SK-N-SH (cell line): ENCODE measurements at regions not wholly inside any gene's neighbourhood (a gene's known extent, or its start where the extent isn't known, plus 50 kb on each side); places are given as distances from the start of the nearest gene placed in this dataset.
"Not testable (repeated sequence)": the region's sequence is repeated elsewhere in the genome, so short reads cannot be mapped to it uniquely, and the experiment has no call there.

Source experiments
- CTCF ChIA-PET: fragments of 300-600, 350-600 bp; formaldehyde crosslinking; extraction: SDS; loops from one replicate; lab custom pipeline; 2021; lab: Yijun Ruan, JAX
- POLR2A ChIA-PET: fragments of 350-600 bp; sonication (Branson Sonifier 250); formaldehyde crosslinking; extraction: SDS; loops from one replicate; lab custom pipeline; 2020; ENCODE audit warnings: antibody characterized with exemption, inconsistent platforms; lab: Yijun Ruan, JAX
- DNase-seq: peaks from one replicate; pipeline ENCODE4 v3.0.0; 2012
- H2AFZ ChIP-seq: fragments of 200-600 bp; sonication (generic); 2 replicates; pipeline ENCODE4 v1.8.1; 2016; ENCODE audit warnings: antibody characterized with exemption, mild to moderate bottlenecking, low read depth
- H3F3A ChIP-seq: fragments of 200-600 bp; sonication (generic); replicated peaks from 2 replicates; pipeline ENCODE3; 2016; ENCODE audit warnings: antibody characterized with exemption, mild to moderate bottlenecking; ENCODE audit not compliant: insufficient read depth
- H3K27ac ChIP-seq, 2 experiments: fragments of 200-500 bp in 1 of 2; fragments of 200-600 bp in 1 of 2; sonication (Bioruptor generic) in 1 of 2; sonication (generic), shearing (Covaris generic) in 1 of 2; 2 replicates each; pipeline versions ENCODE4 v1.5.1 to v1.6.1; 2014 to 2016; ENCODE audit warnings: low read depth in 2 of 2, inconsistent platforms in 1 of 2, low read length in 1 of 2, mild to moderate bottlenecking in 1 of 2, mixed read lengths in 1 of 2
- H3K27me3 ChIP-seq: fragments of 200-600 bp; sonication (generic), shearing (Covaris generic); 2 replicates; pipeline ENCODE4 v1.6.1; 2016; ENCODE audit warnings: mixed run types; ENCODE audit not compliant: insufficient read depth
- H3K36me3 ChIP-seq, 2 experiments: fragments of 200-500 bp in 1 of 2; fragments of 200-600 bp in 1 of 2; sonication (Bioruptor generic) in 1 of 2; sonication (generic) in 1 of 2; replicated peaks in 1 of 2; 2 replicates each; pipeline versions ENCODE3 to v1.5.1; 2014 to 2016; ENCODE audit warnings: low read length in 1 of 2, mild to moderate bottlenecking in 1 of 2; ENCODE audit not compliant: insufficient read depth in 2 of 2, control insufficient read depth in 1 of 2
- H3K4me1 ChIP-seq, 2 experiments: fragments of 200-500 bp in 1 of 2; fragments of 200-600 bp in 1 of 2; sonication (Bioruptor generic) in 1 of 2; sonication (generic), shearing (Covaris generic) in 1 of 2; 2 replicates each; pipeline versions ENCODE4 v1.5.1 to v1.6.1; 2014 to 2016; ENCODE audit warnings: low read depth in 1 of 2, low read length in 1 of 2, mixed run types in 1 of 2; ENCODE audit not compliant: insufficient read depth in 2 of 2, control insufficient read depth in 1 of 2
- H3K4me2 ChIP-seq: fragments of 200-600 bp; sonication (generic), shearing (Covaris generic); 2 replicates; pipeline ENCODE4 v1.6.1; 2017; ENCODE audit warnings: mixed run types
- H3K4me3 ChIP-seq, 2 experiments: fragments of 200-500 bp in 1 of 2; fragments of 200-600 bp in 1 of 2; sonication (Bioruptor generic) in 1 of 2; sonication (generic), shearing (Covaris generic) in 1 of 2; 2 replicates each; pipeline versions ENCODE4 v1.5.1 to v1.8.1; 2014 to 2016; ENCODE audit warnings: low read depth in 2 of 2, inconsistent platforms in 1 of 2, low read length in 1 of 2, mild to moderate bottlenecking in 1 of 2, mixed read lengths in 1 of 2, moderate library complexity in 1 of 2
- H3K79me2 ChIP-seq: fragments of 200-600 bp; sonication (generic); 2 replicates; pipeline ENCODE4 v1.8.1; 2017; ENCODE audit warnings: mild to moderate bottlenecking; ENCODE audit not compliant: insufficient read depth
- H3K9ac ChIP-seq: fragments of 200-600 bp; sonication (generic); 2 replicates; pipeline ENCODE4 v1.6.1; 2017; ENCODE audit warnings: mixed run types
- H3K9me2 ChIP-seq: fragments of 200-600 bp; sonication (generic); 2 replicates; pipeline ENCODE4 v1.6.1; 2017; ENCODE audit warnings: mixed run types
- H3K9me3 ChIP-seq: fragments of 200-600 bp; sonication (generic); 2 replicates; pipeline ENCODE4 v1.6.1; 2017; ENCODE audit warnings: mixed run types, mild to moderate bottlenecking, moderate library complexity
- H4K20me1 ChIP-seq: fragments of 200-600 bp; sonication (generic); 2 replicates; pipeline ENCODE4 v1.6.1; 2017; ENCODE audit warnings: mild to moderate bottlenecking, mixed run types; ENCODE audit not compliant: insufficient read depth
- ELF1 ChIP-seq: IDR thresholded peaks from 2 replicates; pipeline ENCODE4 v1.4.0; 2012
- GATA2 ChIP-seq: sonication (generic); formaldehyde crosslinking; IDR thresholded peaks from 2 replicates; pipeline ENCODE4 v1.5.0; 2020; ENCODE audit warnings: mild to moderate bottlenecking, missing genetic modification reagents
- MXI1 ChIP-seq: IDR thresholded peaks from 2 replicates; pipeline ENCODE4 v1.6.1; 2012; ENCODE audit warnings: mild to moderate bottlenecking, low read depth, low read length, improper control_type of control experiment
- NRF1 ChIP-seq: IDR thresholded peaks from 2 replicates; pipeline ENCODE4 v1.6.1; 2012; ENCODE audit warnings: low read depth, mild to moderate bottlenecking, low read length
- RCOR1 ChIP-seq: fragments of 150-350 bp; IDR thresholded peaks from 2 replicates; pipeline ENCODE4 v1.6.1; 2017; ENCODE audit warnings: antibody characterized with exemption, low read length
- RXRA ChIP-seq: IDR thresholded peaks from 2 replicates; pipeline ENCODE4 v1.4.0; 2012; ENCODE audit warnings: low read depth, mild to moderate bottlenecking, borderline replicate concordance
- SIN3A ChIP-seq: IDR thresholded peaks from 2 replicates; pipeline ENCODE4 v1.6.1; 2012; ENCODE audit warnings: low read depth, mild to moderate bottlenecking, low read length, moderate library complexity, borderline replicate concordance
- TCF12 ChIP-seq: IDR thresholded peaks from 2 replicates; pipeline ENCODE4 v1.4.0; 2012
- TEAD4 ChIP-seq: IDR thresholded peaks from 2 replicates; pipeline ENCODE4 v1.4.0; 2012; ENCODE audit warnings: mild to moderate bottlenecking, borderline replicate concordance; ENCODE audit not compliant: insufficient read depth
- WGBS: methylation state at CpG from one replicate; pipeline ENCODE4 v1.1.6; 2017; ENCODE audit warnings: low lambda C conversion rate; 5-methylcytosine and 5-hydroxymethylcytosine counted together
- TF ChIP-seq, protein P1 (sequence below): fragments of 200-600 bp; sonication (generic); IDR thresholded peaks from 2 replicates; pipeline ENCODE4 v1.6.1; 2017; ENCODE audit warnings: antibody characterized with exemption, mild to moderate bottlenecking, moderate library complexity
- TF ChIP-seq, protein P2 (sequence below): IDR thresholded peaks from 2 replicates; pipeline ENCODE4; 2012
- TF ChIP-seq, protein P3 (sequence below): IDR thresholded peaks from 2 replicates; pipeline ENCODE4 v1.6.1; 2012; ENCODE audit warnings: mild to moderate bottlenecking, low read depth, low read length, moderate library complexity

DNA sequence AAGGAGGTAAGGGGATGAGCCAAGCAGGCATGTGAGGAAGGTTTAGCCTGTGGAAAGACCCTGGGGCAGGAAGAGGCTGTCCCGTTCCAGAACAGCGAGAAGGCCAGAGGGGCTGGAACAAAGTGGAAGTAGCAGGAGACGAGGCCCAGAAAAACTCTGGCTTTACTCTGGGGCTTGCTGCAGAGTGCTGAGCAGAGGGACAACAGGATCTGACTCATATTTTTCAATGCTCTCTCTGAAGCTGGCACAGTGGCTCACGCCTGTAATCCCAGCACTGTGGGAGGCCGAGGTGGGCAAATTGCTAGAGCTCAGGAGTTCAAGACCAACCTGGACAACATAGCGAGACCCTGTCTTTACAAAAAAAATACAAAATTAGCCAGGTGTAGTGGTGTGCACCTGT lies 52.4 kb upstream of the PAX7 start:
- CTCF ChIA-PET, result interaction anchor here (1.0 to 5.3 kb wide), 5 partner anchors 9 to 917 kb away, joined by 3 to 38 read pairs (median 7); no protein-coding TSS in a partner anchor
- H3K36me3 ChIP-seq, result no peaks in the 10 kb centered on the region
- no peaks in the 10 kb centered on the region for H3K79me2 ChIP-seq
- no peaks in the 10 kb centered on the region for H3K4me1 ChIP-seq
- H3K4me2 ChIP-seq, result no peak overlapping the region
- H3K27ac ChIP-seq, result no peak overlapping the region
- no peak overlapping the region for H3K9ac ChIP-seq
- H2AFZ ChIP-seq, result no peak overlapping the region
- H4K20me1 ChIP-seq, result no peaks in the 10 kb centered on the region
- 52% methylated on average over 6 of the region's 6 CpGs for WGBS
- TF ChIP-seq RXRA, result no peak
- TF ChIP-seq, protein P1, sequence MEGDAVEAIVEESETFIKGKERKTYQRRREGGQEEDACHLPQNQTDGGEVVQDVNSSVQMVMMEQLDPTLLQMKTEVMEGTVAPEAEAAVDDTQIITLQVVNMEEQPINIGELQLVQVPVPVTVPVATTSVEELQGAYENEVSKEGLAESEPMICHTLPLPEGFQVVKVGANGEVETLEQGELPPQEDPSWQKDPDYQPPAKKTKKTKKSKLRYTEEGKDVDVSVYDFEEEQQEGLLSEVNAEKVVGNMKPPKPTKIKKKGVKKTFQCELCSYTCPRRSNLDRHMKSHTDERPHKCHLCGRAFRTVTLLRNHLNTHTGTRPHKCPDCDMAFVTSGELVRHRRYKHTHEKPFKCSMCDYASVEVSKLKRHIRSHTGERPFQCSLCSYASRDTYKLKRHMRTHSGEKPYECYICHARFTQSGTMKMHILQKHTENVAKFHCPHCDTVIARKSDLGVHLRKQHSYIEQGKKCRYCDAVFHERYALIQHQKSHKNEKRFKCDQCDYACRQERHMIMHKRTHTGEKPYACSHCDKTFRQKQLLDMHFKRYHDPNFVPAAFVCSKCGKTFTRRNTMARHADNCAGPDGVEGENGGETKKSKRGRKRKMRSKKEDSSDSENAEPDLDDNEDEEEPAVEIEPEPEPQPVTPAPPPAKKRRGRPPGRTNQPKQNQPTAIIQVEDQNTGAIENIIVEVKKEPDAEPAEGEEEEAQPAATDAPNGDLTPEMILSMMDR, result no peak
- POLR2A ChIA-PET, result no interaction called here
- H3K4me3 ChIP-seq, result no peak overlapping the region
- no peaks in the 10 kb centered on the region for H3K9me2 ChIP-seq
- no peaks in the 10 kb centered on the region for H3K27me3 ChIP-seq
- no peaks in the 10 kb centered on the region for H3K9me3 ChIP-seq
- DNase-seq, result no peak
- H3F3A ChIP-seq, result no peaks in the 10 kb centered on the region

DNA sequence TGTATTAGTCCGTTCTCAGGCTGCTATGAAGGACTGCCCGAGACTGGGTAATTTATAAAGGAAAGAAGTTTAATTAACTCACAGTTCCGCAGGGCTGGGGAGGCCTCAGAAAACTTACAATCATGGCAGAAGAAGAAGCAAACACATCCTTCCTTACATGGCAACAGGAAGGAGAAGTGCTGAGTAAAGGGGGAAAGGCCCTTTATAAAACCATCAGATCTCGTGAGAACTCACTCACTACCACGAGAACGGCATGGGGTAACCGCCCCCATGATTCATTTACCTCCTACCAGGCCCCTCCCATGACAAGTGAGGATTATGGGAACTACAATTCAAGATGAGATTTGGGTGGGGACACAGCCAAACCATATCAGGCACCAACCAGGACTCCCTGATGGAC lies 51.4 kb upstream of the PAX7 start:
- H3K9me2 ChIP-seq, H3K27me3 ChIP-seq, H2AFZ ChIP-seq, H3K4me1 ChIP-seq, H3K36me3 ChIP-seq, H3F3A ChIP-seq, H4K20me1 ChIP-seq, H3K9ac ChIP-seq, H3K79me2 ChIP-seq, H3K27ac ChIP-seq, H3K9me3 ChIP-seq, POLR2A ChIA-PET, H3K4me3 ChIP-seq, H3K4me2 ChIP-seq, DNase-seq: not testable (repeated sequence)
- CTCF ChIA-PET, result interaction anchor here (1.0 to 6.1 kb wide), 6 partner anchors 10 to 918 kb away, joined by 3 to 54 read pairs (median 18); no protein-coding TSS in a partner anchor
- WGBS, result 66% methylated on average over 7 of the region's 7 CpGs

DNA sequence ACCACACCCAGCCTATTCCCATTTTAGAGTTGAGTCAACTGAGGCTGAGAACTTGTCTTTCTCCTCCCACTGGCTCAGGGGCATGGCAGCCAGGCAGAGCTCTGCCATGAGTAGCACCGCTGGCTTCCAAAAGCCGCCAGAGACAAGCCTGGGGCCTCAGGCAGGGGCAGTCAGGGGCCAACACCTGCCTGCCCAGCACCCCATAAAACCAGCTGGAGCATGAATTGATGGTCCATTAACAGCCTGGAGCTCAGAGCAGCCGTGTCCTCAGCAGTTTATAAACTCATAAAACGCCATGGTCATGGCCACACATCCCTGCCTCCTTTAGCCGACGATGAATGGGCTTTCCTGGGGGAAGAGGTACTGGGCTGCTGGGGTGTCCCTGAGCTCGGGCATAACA lies 50.6 kb upstream of the PAX7 start:
- no peaks in the 10 kb centered on the region for H3K27me3 ChIP-seq
- no peak overlapping the region for H3K4me2 ChIP-seq
- no peak overlapping the region for H3K4me3 ChIP-seq
- H3K36me3 ChIP-seq, result no peaks in the 10 kb centered on the region
- ChIA-PET CTCF (interaction anchor here (1.0 to 6.1 kb wide), 10 partner anchors 9 to 919 kb away, joined by 3 to 110 read pairs (median 22); no protein-coding TSS in a partner anchor), POLR2A (no interaction called here)
- H3K9me2 ChIP-seq, result no peaks in the 10 kb centered on the region
- DNase-seq, result no peak
- no peaks in the 10 kb centered on the region for H3K79me2 ChIP-seq
- TF ChIP-seq MXI1, result no peak
- no peak for TF ChIP-seq TCF12
- no peak for TF ChIP-seq ELF1
- no peak for TF ChIP-seq NRF1
- TF ChIP-seq, protein P2, sequence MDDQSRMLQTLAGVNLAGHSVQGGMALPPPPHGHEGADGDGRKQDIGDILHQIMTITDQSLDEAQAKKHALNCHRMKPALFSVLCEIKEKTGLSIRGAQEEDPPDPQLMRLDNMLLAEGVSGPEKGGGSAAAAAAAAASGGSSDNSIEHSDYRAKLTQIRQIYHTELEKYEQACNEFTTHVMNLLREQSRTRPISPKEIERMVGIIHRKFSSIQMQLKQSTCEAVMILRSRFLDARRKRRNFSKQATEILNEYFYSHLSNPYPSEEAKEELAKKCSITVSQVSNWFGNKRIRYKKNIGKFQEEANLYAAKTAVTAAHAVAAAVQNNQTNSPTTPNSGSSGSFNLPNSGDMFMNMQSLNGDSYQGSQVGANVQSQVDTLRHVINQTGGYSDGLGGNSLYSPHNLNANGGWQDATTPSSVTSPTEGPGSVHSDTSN, result no peak
- no peak for TF ChIP-seq TEAD4
- TF ChIP-seq GATA2 (CRISPR knock-in tag), result no peak
- no peak for TF ChIP-seq RCOR1
- TF ChIP-seq, protein P3, sequence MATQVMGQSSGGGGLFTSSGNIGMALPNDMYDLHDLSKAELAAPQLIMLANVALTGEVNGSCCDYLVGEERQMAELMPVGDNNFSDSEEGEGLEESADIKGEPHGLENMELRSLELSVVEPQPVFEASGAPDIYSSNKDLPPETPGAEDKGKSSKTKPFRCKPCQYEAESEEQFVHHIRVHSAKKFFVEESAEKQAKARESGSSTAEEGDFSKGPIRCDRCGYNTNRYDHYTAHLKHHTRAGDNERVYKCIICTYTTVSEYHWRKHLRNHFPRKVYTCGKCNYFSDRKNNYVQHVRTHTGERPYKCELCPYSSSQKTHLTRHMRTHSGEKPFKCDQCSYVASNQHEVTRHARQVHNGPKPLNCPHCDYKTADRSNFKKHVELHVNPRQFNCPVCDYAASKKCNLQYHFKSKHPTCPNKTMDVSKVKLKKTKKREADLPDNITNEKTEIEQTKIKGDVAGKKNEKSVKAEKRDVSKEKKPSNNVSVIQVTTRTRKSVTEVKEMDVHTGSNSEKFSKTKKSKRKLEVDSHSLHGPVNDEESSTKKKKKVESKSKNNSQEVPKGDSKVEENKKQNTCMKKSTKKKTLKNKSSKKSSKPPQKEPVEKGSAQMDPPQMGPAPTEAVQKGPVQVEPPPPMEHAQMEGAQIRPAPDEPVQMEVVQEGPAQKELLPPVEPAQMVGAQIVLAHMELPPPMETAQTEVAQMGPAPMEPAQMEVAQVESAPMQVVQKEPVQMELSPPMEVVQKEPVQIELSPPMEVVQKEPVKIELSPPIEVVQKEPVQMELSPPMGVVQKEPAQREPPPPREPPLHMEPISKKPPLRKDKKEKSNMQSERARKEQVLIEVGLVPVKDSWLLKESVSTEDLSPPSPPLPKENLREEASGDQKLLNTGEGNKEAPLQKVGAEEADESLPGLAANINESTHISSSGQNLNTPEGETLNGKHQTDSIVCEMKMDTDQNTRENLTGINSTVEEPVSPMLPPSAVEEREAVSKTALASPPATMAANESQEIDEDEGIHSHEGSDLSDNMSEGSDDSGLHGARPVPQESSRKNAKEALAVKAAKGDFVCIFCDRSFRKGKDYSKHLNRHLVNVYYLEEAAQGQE, result no peak
- no peak for TF ChIP-seq SIN3A
- no peak overlapping the region for H3K27ac ChIP-seq
- H3K9me3 ChIP-seq, result no peaks in the 10 kb centered on the region
- 56% methylated on average over 5 of the region's 7 CpGs for WGBS
- H3F3A ChIP-seq, result no peaks in the 10 kb centered on the region
- no peaks in the 10 kb centered on the region; a peak in 1 of 4 replicates for H3K4me1 ChIP-seq
- no peak overlapping the region for H2AFZ ChIP-seq
- H4K20me1 ChIP-seq, result no peaks in the 10 kb centered on the region
- no peak overlapping the region for H3K9ac ChIP-seq
